HG03045 (cell line): ENCODE measurements at regions not wholly inside any gene's neighbourhood (a gene's known extent, or its start where the extent isn't known, plus 50 kb on each side); places are given as distances from the start of the nearest gene placed in this dataset.
"Not testable (repeated sequence)": the region's sequence is repeated elsewhere in the genome, so short reads cannot be mapped to it uniquely, and the experiment has no call there.

ENCODE experiments used
- ATAC-seq: cut with Tn5 transposase; IDR thresholded peaks from one replicate; pipeline ENCODE4 v1.9.1; 2021; ENCODE audit warnings: mild to moderate bottlenecking, moderate library complexity; ENCODE audit not compliant: unreplicated experiment

DNA sequence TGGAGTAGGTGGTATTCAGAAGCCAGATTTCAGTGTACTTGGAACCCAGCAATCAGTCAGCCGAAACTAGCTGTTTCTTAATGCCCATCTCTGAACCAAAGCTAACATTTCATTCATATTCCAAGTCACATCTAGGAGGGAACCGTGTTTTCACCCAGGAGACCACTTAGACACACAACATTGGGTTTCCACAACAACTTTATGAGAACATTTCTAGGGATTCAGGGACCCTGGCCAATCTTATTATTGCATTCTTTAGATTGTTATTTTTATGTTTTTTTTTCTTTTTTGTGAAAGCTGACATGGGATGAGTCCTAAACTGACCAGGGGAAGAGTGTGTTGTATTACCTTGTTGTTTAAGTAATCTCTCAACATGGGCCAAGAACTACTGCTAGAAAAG lies 72.5 kb upstream of the KIAA0040 start:
- no peak for ATAC-seq

DNA sequence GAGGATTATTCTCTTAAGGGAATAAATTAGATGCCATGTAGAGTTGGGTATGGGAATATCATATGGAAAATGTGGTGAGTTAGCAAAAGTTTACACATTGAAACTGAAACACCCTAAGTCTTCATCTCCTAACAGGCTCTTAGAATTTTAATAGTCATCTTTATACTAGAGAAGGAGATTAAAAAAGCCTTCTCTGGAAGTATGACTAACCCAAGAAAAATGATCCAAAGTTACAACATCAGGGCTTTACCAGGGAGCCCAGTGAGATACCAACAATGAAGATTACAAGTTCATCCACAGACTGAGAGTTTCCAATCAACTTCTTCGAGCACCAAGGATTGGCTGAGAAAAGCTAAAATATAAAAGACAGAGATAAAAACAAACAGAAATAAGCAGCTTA lies 70.0 kb upstream of the KIAA0040 start:
- ATAC-seq: no peak

DNA sequence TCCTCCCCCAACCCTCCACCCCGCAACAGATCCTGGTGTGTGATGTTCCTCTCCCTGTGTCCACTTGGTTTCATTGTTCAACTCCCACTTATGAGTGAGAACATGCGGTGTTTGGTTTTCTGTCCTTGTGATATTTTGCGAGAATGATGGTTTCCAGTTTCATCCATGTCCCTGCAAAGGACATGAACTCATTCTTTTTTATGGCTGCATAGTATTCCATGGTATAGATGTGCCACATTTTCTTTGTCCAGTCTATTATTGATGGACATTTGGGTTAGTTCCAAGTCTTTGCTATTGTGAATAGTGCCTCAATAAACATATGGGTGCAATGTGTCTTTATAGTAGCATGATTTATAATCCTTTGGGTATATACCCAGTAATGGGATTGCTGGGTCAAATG lies 63.7 kb upstream of the KIAA0040 start:
- not testable (repeated sequence) for ATAC-seq

DNA sequence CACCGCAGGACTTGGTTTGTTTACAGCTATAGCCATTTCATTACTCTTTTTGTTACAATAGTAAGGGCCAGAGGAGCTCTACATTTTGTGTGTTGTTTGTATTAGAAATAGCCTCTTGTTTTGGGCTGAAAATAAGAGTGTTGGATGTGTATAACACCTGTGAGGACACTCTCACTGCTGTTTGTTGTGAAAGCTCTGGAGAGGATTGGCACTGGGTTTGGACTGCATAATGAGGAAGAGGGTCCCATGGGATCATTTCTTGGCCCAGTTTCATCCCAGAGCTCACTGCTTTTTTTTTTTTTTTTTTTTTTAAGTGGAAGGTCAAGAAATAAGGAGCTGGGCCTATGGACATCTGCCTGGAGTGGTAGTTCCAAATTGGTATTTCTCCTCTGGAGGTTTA lies 61.6 kb upstream of the KIAA0040 start:
- no peak for ATAC-seq

DNA sequence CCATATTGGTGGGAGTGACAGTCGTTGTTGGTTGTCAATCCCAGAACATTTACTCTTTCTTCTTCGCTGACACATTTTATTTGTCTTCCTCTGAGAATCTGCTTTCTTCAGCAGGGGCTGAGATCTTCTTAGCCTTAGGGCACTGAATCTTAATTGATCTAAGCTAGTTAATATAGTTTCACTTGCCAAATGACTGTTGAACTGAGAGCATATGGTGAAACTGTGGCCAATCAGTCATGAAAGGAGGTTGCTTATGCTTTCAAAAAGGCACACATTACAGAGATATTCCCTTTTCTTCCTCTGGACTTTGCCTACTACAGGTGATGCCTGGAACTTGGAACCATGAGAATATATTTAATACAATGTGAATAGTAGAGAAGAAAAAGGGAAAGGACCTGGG lies 60.0 kb upstream of the KIAA0040 start:
- ATAC-seq: peak; percentile 67

DNA sequence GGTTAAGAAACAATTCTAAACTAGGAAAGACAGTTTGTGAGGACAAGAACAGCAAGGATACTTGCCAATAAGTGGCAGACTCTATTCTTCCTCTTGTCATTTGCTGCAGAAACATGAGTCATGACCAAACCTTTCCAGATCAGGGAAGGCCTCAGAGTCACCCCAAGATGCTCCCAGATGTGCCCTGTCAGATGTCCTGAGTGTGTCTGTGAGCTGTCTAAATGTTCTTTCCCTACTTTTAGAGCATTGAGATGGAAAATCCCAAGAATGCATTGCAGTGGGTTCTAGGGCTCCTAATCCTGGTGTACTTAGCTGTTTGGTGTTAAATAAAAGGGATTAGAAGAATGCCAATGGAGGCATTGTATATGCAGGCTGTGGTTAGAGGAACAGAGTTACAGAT lies 57.5 kb upstream of the KIAA0040 start:
- no peak for ATAC-seq

DNA sequence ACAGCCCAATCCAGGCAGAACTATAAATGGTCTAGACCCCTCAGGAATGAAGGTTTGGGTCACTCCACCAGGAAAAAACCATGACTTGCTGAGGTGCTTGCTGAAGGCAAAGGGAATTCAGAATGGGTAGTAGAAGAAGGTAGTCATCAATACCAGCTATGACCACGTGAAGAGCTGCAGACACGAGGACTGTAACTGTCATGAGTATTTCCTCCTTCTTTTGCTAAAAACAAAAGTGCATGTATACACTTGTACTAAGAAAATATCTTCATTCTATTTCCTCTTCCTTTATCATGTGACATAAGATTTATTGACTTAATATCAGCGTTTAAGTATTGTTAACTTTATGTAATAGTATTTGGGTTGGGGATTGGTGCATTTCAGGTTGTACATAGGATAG lies 55.5 kb upstream of the KIAA0040 start:
- ATAC-seq: not testable (repeated sequence)

DNA sequence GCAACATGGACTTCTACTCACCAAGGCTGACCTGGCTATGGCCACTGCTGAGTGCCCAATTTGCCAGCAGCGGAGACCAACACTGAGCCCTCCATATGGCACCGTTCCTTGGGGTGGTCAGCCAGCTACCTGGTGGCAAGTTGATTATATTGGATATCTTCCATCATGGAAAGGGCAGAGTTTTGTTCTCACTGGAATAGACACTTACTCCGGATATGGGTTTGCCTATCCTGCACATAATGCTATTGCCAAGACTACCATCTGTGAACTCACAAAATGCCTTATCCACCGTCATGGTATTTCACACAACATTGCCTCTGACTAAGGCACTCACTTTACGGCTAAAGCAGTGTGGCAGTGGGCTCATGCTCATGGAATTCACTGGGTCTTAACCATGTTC lies 54.5 kb upstream of the KIAA0040 start:
- not testable (repeated sequence) for ATAC-seq

DNA sequence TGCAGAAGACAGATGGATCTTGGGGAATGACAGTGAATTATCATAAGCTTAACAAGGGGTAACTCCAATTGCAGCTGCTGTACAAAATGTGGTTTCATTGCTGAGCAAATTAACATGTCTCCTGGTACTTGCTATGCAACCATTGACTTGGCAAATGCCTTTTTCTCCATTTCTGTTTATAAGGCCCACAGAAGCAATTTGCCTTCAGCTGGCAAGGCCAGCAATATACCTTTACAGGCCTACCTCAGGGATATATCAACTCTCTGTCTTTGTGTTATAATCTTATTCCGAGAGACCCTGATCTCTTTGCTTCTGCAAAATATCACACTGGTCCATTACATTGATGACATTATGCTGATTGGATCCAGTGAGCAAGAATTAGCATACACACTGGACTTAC lies 52.7 kb upstream of the KIAA0040 start:
- ATAC-seq: no peak

DNA sequence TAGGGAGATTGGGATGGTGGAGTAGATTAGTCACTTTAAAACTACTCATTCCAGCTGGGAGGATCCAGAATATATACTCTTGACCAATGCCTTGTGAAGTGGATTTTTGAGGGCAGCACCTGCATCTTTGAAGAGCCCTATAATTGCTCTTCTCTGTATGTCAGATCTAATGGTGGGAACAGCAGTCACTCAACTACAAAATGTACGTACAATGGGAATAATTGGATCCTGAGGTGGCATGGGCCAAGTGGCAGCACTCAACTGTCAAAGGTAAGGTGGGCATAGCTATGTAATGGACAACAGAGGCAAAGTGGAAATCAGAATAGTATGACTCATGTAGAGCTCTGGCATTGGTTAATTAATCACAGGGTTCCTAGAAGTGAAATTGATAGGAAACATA lies 51.6 kb upstream of the KIAA0040 start:
- no peak for ATAC-seq
